Kidney capillary endothelial cell (primary cell): ENCODE measurements at regions not wholly inside any gene's neighbourhood (a gene's known extent, or its start where the extent isn't known, plus 50 kb on each side); places are given as distances from the start of the nearest gene placed in this dataset.

ENCODE experiments used
- DNase-seq: peaks from one replicate; pipeline ENCODE4 v3.0.0-alpha.2; 2018; ENCODE audit warnings: low spot score

DNA sequence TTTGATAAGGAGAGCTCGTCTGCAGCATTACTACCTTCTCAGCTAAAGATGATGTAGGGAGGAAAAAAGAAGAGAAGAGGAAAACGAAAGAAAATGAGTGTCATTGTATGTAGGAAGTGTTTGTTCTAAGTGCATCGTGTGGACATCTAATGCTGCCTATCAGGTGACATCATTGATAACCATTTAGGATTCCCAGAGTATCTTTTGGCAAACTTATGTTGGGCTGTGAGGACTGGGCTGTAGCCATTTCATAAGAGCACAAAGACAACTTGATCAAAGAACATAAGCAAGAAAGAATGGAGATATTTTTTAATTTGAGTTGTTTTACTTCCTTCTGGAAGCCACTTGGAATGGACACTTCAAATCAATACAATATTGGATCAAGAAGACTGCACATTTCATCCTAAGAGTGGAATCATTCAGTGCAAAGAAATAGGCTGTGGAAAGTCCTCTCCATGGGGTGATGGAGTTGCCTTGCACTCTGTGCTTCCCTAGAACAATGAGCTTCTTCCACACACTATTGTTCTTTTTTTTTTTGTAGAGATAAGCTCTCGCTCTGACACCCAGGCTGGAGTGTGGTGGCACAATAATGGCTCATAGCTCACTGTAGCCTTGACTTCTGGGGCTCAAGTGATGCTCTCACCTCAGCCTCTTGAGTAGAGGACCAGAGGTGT, 52.4 kb upstream of the UBL3 start:
- DNase-seq = no peak

- no peak for DNase-seq
These were observed 51.6 kb upstream of the UBL3 start for GRCh38 chr13:29901710-29902631.
